ENCODE measurements at regions not wholly inside any gene's neighbourhood (a gene's known extent, or its start where the extent isn't known, plus 50 kb on each side); places are given as distances from the start of the nearest gene placed in this dataset.
"Not testable (repeated sequence)": the region's sequence is repeated elsewhere in the genome, so short reads cannot be mapped to it uniquely, and the experiment has no call there.

- no peaks in the 10 kb centered on the region for H3K36me3 ChIP-seq (ENCODE audit: control insufficient read depth, insufficient read depth, low read length)
- no peak overlapping the region for H3K4me3 ChIP-seq (replicated peaks; ENCODE audit: low read depth, low read length)
- no peak for TF ChIP-seq CTCF (IDR thresholded peaks at IDR 0.05; ENCODE audit: insufficient read depth, low read length, poor library complexity, severe bottlenecking)
- H3K27me3 ChIP-seq (replicated peaks; ENCODE audit: control insufficient read depth, insufficient read depth, low read length), result no peaks in the 10 kb centered on the region
- DNase-seq (ENCODE audit: extremely low read depth, insufficient read length), result no peak
Observed at GRCh38 chr11:110852921-110853490, 140.8 kb upstream of the ARHGAP20 start.

- Histone ChIP-seq H3K27me3 (replicated peaks; ENCODE audit: control insufficient read depth, insufficient read depth, low read length) (no peaks in the 10 kb centered on the region), H3K36me3 (ENCODE audit: control insufficient read depth, insufficient read depth, low read length) (no peaks in the 10 kb centered on the region), H3K4me3 (replicated peaks; ENCODE audit: low read depth, low read length) (no peak overlapping the region)
- no peak for DNase-seq (ENCODE audit: extremely low read depth, insufficient read length)
- TF ChIP-seq CTCF (IDR thresholded peaks at IDR 0.05; ENCODE audit: insufficient read depth, low read length, poor library complexity, severe bottlenecking), result no peak
Observed at GRCh38 chr11:110850846-110851245, 138.6 kb upstream of the ARHGAP20 start.

- not testable (repeated sequence) for H3K4me3 ChIP-seq (replicated peaks; ENCODE audit: low read depth, low read length)
Observed at GRCh38 chr11:110843053-110843452, 130.8 kb upstream of the ARHGAP20 start.

GRCh38 chr11:110838808-110839207, 126.6 kb upstream of the ARHGAP20 start:
- Histone ChIP-seq H3K27me3 (replicated peaks; ENCODE audit: control insufficient read depth, insufficient read depth, low read length) (no peaks in the 10 kb centered on the region), H3K4me3 (replicated peaks; ENCODE audit: low read depth, low read length) (no peak overlapping the region), H3K36me3 (ENCODE audit: control insufficient read depth, insufficient read depth, low read length) (no peaks in the 10 kb centered on the region)
- TF ChIP-seq CTCF (IDR thresholded peaks at IDR 0.05; ENCODE audit: insufficient read depth, low read length, poor library complexity, severe bottlenecking), result no peak
- no peak for DNase-seq (ENCODE audit: extremely low read depth, insufficient read length)

More at GRCh38 chr11:110843053-110843452, 130.8 kb upstream of the ARHGAP20 start:
- DNase-seq (ENCODE audit: extremely low read depth, insufficient read length); H3K27me3 ChIP-seq (replicated peaks; ENCODE audit: control insufficient read depth, insufficient read depth, low read length); H3K36me3 ChIP-seq (ENCODE audit: control insufficient read depth, insufficient read depth, low read length): not testable (repeated sequence)

- no peak for TF ChIP-seq CTCF (IDR thresholded peaks at IDR 0.05; ENCODE audit: insufficient read depth, low read length, poor library complexity, severe bottlenecking)
- Histone ChIP-seq H3K36me3 (ENCODE audit: control insufficient read depth, insufficient read depth, low read length) (no peaks in the 10 kb centered on the region), H3K27me3 (replicated peaks; ENCODE audit: control insufficient read depth, insufficient read depth, low read length) (no peaks in the 10 kb centered on the region), H3K4me3 (replicated peaks; ENCODE audit: low read depth, low read length) (no peak overlapping the region)
- no peak for DNase-seq (ENCODE audit: extremely low read depth, insufficient read length)
Observed at GRCh38 chr11:110837603-110838002, 125.4 kb upstream of the ARHGAP20 start.

GRCh38 chr11:110835106-110835505, 122.9 kb upstream of the ARHGAP20 start:
- no peak for DNase-seq (ENCODE audit: extremely low read depth, insufficient read length)
- Histone ChIP-seq H3K27me3 (replicated peaks; ENCODE audit: control insufficient read depth, insufficient read depth, low read length) (0 out of 2 replicates have a peak, but pooled peaks cover 2% of the 10 kb centered on the region), H3K4me3 (replicated peaks; ENCODE audit: low read depth, low read length) (no peak overlapping the region), H3K36me3 (ENCODE audit: control insufficient read depth, insufficient read depth, low read length) (no peaks in the 10 kb centered on the region)
- TF ChIP-seq CTCF (IDR thresholded peaks at IDR 0.05; ENCODE audit: insufficient read depth, low read length, poor library complexity, severe bottlenecking), result no peak
